GM21447 (cell line): ENCODE measurements at regions not wholly inside any gene's neighbourhood (a gene's known extent, or its start where the extent isn't known, plus 50 kb on each side); places are given as distances from the start of the nearest gene placed in this dataset.

ENCODE experiments used
- ATAC-seq: cut with Tn5 transposase; IDR thresholded peaks from one replicate; pipeline ENCODE4 v1.9.1; 2021; ENCODE audit not compliant: unreplicated experiment

DNA sequence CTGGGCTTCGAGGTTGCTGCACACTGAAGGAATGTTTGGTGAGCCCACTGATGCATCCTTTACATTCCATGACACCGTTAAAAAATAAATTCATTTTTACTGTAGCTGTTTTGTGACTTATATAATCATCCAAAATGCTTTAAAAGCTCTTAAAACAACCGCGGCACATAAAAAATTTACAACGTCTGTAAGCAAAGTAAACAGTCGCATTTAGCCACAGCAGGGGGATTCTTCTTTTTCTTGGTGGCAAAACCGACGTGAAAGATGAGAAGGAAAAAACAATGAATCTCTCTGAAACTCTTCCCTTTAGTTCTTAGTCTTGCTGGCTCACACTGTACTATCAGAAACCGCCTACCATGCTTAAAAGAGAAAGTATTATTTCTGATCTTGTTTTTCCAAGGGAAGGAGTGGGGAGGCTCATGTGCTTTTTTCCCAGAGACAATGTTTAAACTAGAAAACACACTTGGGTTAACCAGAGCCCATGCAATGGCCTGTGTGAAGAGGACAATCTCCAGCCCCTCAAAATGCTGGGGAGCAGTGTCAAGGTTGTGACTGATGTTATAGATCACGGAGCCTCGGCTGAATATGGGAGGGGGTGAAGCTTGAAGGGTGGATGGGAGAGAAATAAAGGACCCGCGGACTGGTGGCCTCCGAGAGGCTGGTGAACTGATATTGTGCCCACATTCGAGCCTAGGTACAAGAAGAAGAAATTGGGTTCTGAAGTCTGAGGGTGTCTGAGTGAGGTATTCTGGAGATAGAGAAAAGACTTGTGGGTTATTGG, 91.1 kb downstream of the IRF8 start:
- no peak for ATAC-seq

GRCh38 chr16:85990861-85991301, 91.9 kb downstream of the IRF8 start:
- ATAC-seq = peak; percentile 40

DNA sequence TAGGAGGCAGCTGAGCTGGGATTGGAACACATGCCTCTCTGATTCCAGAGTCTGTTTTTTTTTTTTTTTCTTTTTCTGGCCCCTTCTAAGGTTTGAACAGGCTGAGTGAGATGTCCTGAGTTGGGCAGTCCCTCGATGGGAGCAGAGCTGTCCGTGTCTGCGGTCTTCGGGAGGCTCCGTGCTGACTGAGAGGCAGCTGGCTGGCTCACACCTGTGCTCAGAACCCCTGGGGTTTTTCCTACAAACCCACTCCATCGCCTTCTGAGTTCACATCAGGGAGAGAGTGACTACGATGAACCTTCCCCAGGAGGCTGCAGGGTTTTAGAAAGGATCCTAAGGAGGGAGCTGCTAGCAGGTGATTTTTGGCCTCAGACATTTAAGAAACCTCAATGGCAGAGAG, 92.5 kb downstream of the IRF8 start:
- no peak for ATAC-seq

DNA sequence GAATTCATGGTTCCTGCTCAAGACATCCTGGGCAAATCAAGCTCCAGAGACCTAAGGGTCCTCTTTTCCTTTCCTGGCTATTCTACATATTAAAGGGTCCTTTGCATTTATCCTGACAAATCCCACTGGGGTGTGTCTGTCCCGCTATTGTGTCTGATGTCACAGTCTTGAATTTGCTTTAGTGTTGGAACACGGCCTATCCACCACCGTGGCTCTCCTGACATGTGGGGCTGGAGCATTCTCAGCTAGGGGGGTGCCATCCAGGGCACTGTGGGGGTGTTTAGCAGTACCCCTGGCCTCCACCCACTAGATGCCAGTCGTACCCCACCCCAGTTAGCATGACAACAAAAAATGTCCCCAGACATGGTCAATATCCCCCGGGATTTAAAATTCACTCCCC, 92.9 kb downstream of the IRF8 start:
- ATAC-seq = no peak

DNA sequence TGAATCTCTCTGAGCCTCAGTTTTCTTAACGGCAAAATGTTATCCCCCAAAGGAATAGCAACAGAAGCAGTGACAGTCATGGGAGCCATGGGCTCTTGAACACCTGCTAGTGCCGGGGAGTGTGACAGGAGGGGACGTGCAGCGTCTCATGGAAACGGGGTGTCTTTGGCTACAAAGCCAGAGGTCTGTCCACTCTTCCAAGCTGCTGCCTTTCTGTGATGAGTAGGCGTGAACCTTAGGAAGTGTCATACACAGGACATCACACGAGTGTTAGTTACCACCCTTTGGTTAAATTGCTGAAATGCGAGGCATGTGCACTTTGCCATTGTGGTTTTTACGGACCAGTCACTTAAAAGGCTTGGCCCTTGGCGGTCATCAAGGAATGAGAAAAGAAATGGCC, 93.4 kb downstream of the IRF8 start:
- no peak for ATAC-seq

- no peak for ATAC-seq
Measured at GRCh38 chr16:85992779-85993178, 93.8 kb downstream of the IRF8 start.

DNA sequence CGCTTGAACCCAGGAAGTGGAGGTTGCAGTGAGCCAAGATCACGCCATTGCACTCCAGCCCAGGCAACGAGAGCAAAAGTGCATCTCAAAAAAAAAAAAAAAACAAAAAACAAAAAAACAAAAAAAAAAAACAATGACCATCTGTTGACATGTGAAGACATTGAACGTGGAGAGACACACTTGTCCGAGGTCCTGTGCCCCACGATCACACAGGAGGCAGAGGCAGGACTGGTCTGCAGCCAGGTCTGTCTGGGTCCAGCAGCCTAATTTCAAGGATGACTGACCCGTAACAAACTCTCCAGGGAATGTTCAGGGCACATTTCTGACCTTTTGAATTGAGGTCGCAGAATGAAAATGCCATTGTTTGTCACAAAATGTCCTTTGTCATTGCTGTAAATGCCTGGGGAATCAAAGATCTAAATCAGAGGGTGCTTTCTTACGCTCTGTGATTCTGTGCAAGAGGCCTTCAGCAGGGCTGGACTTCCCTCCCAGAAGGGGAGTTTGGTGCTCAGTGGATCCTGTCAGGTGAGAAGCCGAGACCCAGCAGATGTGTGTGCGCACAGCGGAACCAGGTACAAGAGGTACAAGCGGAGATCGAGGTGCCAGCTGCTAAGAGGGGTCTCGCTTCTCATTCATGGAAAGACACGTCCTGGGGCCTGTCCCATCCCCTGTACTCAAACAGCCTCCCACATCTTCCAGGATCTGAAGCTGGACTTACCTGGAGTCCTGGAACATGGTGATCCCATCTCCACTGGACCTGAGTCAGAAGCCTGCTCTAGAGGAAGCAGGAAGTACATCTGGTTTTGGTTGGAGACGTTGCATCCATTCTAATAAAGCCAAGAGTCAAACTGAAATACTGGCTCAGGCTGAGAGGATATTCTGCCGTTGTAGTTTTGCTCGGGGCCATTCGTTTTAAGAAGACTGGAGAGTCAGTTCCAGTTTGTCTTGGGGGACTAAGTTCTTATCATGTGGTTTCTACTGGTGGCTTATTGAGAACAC, 95.8 kb downstream of the IRF8 start:
- ATAC-seq = no peak

DNA sequence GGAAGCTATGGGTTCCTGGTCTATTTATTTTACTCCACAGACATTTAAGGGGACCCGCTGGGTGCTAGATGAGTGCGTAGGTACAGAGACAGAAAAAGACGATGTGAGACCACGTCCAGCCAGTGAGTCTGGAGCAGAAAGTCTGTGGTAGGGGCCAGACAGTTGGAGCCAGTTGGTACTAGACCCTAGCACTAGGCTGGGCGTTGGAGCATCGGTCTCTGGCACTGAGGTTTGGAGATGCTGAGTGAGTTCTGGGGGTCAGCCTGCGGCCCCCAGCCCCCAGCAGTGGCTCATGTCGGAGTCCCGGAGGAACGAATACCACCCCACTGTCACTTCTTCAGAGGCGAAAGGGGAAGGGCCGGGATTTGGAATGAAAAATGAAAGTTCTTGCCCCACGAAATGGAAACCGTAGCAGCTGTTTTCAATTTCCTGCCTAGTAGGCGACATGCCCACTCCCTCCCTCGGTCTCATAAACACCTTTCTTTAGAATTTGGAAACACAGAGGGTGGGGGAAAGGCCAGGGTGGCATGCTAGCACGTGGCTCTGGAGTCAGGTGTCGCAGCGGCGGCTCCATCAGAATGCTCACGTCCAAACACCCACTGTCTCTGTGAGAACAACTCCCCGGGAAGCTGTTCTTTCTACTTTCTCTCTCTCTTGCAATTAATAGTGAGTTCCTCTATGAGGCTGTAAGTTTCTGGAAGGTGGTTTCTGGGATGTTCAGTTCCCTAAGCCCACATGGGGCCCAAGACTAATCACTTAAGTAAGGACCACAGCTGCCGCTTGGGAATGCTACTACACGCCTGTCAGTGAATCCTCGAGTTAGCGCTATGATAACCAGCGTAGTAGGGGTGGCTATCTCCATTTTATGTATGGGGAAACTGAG, 96.8 kb downstream of the IRF8 start:
- ATAC-seq = no peak

DNA sequence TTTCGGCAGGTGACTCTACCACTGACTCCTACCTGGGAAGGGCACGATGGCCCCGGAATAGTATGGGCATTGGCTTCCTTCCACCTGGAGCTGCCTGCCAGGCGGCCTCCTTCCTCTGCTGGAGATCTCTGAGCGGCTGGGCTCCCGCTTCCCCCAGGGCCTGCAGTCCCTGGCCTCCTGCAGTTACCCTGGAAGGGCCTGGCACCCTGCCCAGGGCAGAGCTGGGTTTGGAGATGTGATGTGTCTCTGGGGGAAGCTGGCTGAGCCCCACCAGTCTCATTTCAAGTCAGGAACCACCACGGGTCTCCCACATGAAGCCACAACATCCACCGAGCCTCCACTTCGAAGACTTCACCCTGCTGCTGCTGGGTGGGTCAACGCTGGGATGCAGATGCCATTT, 97.9 kb downstream of the IRF8 start:
- ATAC-seq = no peak

GRCh38 chr16:85998171-85998867, 99.4 kb downstream of the IRF8 start:
- ATAC-seq = no peak

- no peak for ATAC-seq
Measured at GRCh38 chr16:85998868-85999729, 100.1 kb downstream of the IRF8 start.

- ATAC-seq = no peak
Measured at GRCh38 chr16:85999778-86000177, 100.8 kb downstream of the IRF8 start.

DNA sequence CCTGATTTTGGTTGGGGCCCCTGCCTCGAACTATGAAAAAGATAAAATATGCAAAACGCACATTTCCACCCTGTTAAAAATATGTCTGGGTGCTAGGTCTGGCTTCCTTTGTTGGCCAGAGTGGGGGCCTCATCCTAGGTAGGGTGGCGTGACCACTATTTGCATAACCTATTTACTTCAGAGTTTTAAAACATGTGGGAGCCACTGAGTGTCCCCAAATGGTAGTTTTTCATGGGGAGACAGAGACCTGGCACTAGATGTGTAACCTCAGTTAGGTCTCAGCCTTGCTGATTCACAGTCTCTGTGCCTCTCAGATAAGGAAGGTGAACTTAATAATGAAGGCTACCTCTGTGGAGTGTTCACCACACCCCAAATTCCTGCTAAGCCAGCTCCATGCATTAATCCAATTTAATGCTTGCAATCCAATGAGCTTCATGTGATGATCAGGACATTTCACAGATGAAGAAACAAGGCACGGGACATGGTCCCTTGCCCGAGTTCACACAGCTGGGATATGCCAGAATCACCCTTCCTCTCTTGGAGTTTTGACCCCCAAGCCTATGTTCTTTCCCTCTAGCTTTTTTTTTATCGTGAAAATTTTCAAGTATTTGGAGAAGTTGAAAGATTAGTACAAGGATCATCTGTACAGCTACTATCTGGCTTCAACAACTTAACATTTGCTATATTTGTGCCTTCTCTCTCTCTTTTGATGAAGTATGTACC, 103.4 kb downstream of the IRF8 start:
- ATAC-seq = peak; percentile 57

DNA sequence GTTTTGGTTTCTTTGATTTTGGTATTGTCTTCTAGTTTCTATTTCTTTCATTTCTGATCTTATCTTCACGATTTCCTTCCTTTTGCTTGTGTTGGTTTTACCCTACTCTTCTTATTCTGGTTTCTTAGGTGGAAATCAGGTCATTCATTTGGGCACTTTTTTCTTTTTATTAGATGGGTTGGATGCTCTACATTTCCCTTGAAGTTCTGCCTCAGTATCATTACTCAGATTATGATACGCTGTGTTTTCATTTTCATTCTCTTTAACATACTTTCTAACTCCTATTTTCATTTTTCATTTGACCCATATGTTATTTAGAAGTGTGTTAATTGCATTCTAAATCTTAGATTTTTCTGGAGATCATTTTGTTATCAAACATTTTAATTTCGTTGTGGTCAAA, 108.6 kb downstream of the IRF8 start:
- no peak for ATAC-seq

DNA sequence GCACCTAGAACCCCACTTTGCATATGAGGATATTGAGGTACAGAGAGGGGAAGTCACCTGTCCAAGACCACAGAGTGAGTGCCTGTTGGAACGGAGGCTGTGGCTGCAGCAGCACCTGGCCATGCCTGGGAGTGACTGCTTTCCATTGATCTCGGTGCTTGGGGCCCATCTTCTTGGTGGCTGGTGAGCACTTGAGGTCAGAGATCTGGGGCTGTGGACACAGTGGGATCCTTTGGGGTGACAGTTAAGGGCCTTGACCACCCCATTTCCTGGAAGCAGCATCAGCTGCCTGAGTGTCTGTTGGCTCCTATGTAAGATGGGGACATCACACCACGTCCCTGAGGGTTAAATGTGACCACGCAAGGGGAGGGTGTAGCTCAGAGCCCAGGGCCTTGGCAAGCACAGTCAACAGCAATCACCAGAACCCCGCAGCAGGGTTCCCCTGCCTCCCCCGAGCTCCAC, 111.7 kb downstream of the IRF8 start:
- ATAC-seq = no peak

DNA sequence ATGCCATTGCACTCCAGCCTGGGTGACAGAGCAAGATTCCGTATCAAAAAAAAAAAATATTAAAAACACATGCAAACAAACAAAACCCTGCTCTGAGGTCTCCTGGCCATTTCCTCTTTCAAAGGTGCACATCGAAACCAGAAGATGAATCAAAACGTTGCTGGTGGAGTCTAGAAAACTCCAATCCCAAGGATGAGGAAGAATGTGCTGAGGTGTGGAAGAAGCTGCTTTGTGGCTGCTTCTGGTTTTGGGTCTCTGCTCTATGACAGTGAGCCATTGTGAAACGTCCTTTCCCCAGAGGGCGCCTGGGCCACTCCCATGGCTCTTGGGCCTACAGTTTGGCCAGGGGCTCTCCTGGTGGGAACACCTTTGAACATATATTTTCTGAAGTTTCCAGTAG, 112.6 kb downstream of the IRF8 start:
- ATAC-seq = peak; percentile 38

DNA sequence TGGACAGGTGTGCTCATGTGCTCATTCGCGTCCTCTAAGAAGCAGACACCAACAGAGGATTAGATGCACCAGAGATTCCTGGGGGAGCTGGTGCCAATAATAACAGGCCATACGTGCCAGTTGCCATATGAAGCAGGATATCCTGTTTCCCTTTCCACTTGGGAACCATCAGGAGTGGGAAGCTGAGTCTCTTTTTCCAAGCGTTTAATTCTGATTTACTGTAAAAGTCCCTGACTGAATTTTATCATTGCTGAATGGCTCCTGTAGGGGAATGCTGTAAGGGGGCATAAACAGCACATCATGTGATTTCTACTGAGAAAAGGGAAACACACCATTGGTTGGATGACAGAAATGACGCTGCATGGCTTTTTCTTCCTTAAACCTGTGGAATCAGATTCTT, 113.3 kb downstream of the IRF8 start:
- ATAC-seq = no peak

- no peak for ATAC-seq
Measured at GRCh38 chr16:86013867-86014266, 114.9 kb downstream of the IRF8 start.

DNA sequence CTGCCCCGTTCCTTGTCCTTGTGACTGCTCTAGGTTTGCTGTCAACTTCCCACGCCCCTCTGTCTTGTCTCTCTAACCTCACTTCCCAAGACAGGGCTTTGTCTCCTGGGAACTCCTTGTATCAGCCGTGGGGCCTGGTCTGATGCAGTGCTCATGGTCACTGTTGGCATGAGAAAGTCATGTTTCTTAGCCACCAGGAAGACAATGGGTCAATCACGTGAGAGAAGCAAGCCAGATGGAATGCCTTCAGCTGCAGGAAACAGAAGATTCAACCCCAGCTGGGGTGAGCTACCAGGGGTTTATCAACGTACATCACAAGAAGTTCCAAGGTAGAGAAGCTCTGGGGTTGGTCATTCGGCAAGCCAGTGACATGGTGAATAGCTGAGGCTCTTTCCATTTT, 116.6 kb downstream of the IRF8 start:
- ATAC-seq = no peak
